SU-DHL-6 (cell line): ENCODE measurements at regions not wholly inside any gene's neighbourhood (a gene's known extent, or its start where the extent isn't known, plus 50 kb on each side); places are given as distances from the start of the nearest gene placed in this dataset.

Experiments
- H2AFZ ChIP-seq: fragments of 200-600 bp; sonication (generic); 2 replicates; pipeline ENCODE4 v1.6.1; 2014; ENCODE audit warnings: low read depth, mild to moderate bottlenecking, moderate library complexity, mixed read lengths, antibody characterized with exemption, low read length; ENCODE audit not compliant: severe bottlenecking
- H3F3A ChIP-seq: fragments of 200-600 bp; shearing (Covaris generic); 2 replicates; pipeline ENCODE4 v1.6.0; 2016; ENCODE audit warnings: antibody characterized with exemption, mild to moderate bottlenecking; ENCODE audit not compliant: insufficient read depth
- H3K27ac ChIP-seq: fragments of 200-600 bp; sonication (generic); 2 replicates; pipeline ENCODE4 v1.5.1; 2016; ENCODE audit warnings: low read depth, mild to moderate bottlenecking, low read length, moderate library complexity, mixed read lengths
- H3K27me3 ChIP-seq: fragments of 200-600 bp; sonication (generic), shearing (Covaris generic); 2 replicates; pipeline ENCODE4 v1.6.0; 2014; ENCODE audit warnings: mild to moderate bottlenecking, low read length
- H3K36me3 ChIP-seq: fragments of 200-600 bp; sonication (generic); 2 replicates; pipeline ENCODE4 v1.6.1; 2014; ENCODE audit warnings: mild to moderate bottlenecking, low read length, mixed read lengths
- H3K4me2 ChIP-seq: fragments of 300-600, 200-600 bp; shearing (Covaris generic), sonication (generic); 2 replicates; pipeline ENCODE4 v1.6.0; 2014; ENCODE audit warnings: low read length, low read depth, mild to moderate bottlenecking; ENCODE audit not compliant: poor library complexity, severe bottlenecking
- H3K4me3 ChIP-seq: fragments of 200-600 bp; sonication (generic); 2 replicates; pipeline ENCODE4 v1.5.1; 2014; ENCODE audit warnings: antibody characterized with exemption, low read length, mild to moderate bottlenecking, mixed read lengths; ENCODE audit not compliant: insufficient read depth, poor library complexity, severe bottlenecking
- H3K79me2 ChIP-seq: fragments of 200-600 bp; sonication (generic); 2 replicates; pipeline ENCODE4 v1.6.1; 2014; ENCODE audit warnings: mild to moderate bottlenecking, low read length, moderate library complexity; ENCODE audit not compliant: insufficient read depth
- H3K9ac ChIP-seq: fragments of 200-600 bp; sonication (generic); 2 replicates; pipeline ENCODE4 v1.7.0; 2014; ENCODE audit warnings: mild to moderate bottlenecking, low read length
- H3K9me2 ChIP-seq: fragments of 200-600 bp; sonication (generic); replicated peaks from 2 replicates; pipeline ENCODE4 v1.6.1; 2014; ENCODE audit warnings: low read length; ENCODE audit not compliant: insufficient read depth
- H3K9me3 ChIP-seq: fragments of 200-600 bp; sonication (generic); 2 replicates; pipeline ENCODE4 v1.6.1; 2014; ENCODE audit warnings: low read length, mixed read lengths; ENCODE audit not compliant: insufficient read depth
- H4K20me1 ChIP-seq: fragments of 200-600 bp; sonication (generic); 2 replicates; pipeline ENCODE4 v1.6.1; 2014; ENCODE audit warnings: low read depth, mild to moderate bottlenecking, antibody characterized with exemption, low read length, moderate library complexity, mixed read lengths
- CTCF ChIP-seq: fragments of 200-600 bp; sonication (generic); IDR thresholded peaks from one replicate; pipeline ENCODE4 v1.5.1; 2017; ENCODE audit warnings: antibody characterized with exemption, mild to moderate bottlenecking, low read length, moderate library complexity; ENCODE audit not compliant: insufficient read depth, poor library complexity, severe bottlenecking
- EZH2phosphoT487 ChIP-seq: fragments of 200-600 bp; sonication (generic), shearing (Covaris generic); conservative IDR thresholded peaks from 2 replicates; pipeline ENCODE4 v1.6.1; 2018; ENCODE audit warnings: mild to moderate bottlenecking, antibody characterized with exemption, low read length, moderate library complexity, mixed read lengths

GRCh38 chr3:161598639-161599038, 102.0 kb downstream of the OTOL1 start:
- TF ChIP-seq CTCF (no peak), EZH2phosphoT487 (no peak)
- no peaks in the 10 kb centered on the region for H3K9me2 ChIP-seq
- H3K4me2 ChIP-seq: no peak overlapping the region
- H3K4me3 ChIP-seq: no peak overlapping the region
- H3K79me2 ChIP-seq: no peaks in the 10 kb centered on the region
- no peak overlapping the region for H3K9ac ChIP-seq
- H3F3A ChIP-seq: no peaks in the 10 kb centered on the region
- H4K20me1 ChIP-seq: no peaks in the 10 kb centered on the region
- H3K27ac ChIP-seq: no peak overlapping the region
- H3K36me3 ChIP-seq: no peaks in the 10 kb centered on the region
- no peak overlapping the region for H2AFZ ChIP-seq
- H3K9me3 ChIP-seq: no peaks in the 10 kb centered on the region
- no peaks in the 10 kb centered on the region for H3K27me3 ChIP-seq

- Histone ChIP-seq H3K27ac (no peak overlapping the region), H3K9ac (no peak overlapping the region), H3K9me2 (no peaks in the 10 kb centered on the region), H3K9me3 (no peaks in the 10 kb centered on the region), H3K36me3 (no peaks in the 10 kb centered on the region), H3K4me2 (no peak overlapping the region), H3K27me3 (no peaks in the 10 kb centered on the region), H4K20me1 (no peaks in the 10 kb centered on the region), H3K79me2 (no peaks in the 10 kb centered on the region), H3F3A (no peaks in the 10 kb centered on the region), H2AFZ (no peak overlapping the region), H3K4me3 (no peak overlapping the region)
- TF ChIP-seq EZH2phosphoT487 (no peak), CTCF (no peak)
Observed at GRCh38 chr3:161599697-161600096, 103.1 kb downstream of the OTOL1 start.

- TF ChIP-seq CTCF: no peak
- TF ChIP-seq EZH2phosphoT487: no peak
- no peaks in the 10 kb centered on the region for H3F3A ChIP-seq
- no peak overlapping the region for H3K27ac ChIP-seq
- H3K4me2 ChIP-seq: no peak overlapping the region
- no peaks in the 10 kb centered on the region for H3K79me2 ChIP-seq
- H3K27me3 ChIP-seq: no peaks in the 10 kb centered on the region
- no peaks in the 10 kb centered on the region for H4K20me1 ChIP-seq
- no peaks in the 10 kb centered on the region for H3K9me3 ChIP-seq
- no peak overlapping the region for H3K9ac ChIP-seq
- no peaks in the 10 kb centered on the region for H3K9me2 ChIP-seq
- no peak overlapping the region for H3K4me3 ChIP-seq
- no peaks in the 10 kb centered on the region for H3K36me3 ChIP-seq
- H2AFZ ChIP-seq: no peak overlapping the region
Observed at GRCh38 chr3:161600173-161600572, 103.6 kb downstream of the OTOL1 start.

- H3K9ac ChIP-seq: no peak overlapping the region
- H3K79me2 ChIP-seq: no peaks in the 10 kb centered on the region
- no peak overlapping the region for H3K4me2 ChIP-seq
- H3K27me3 ChIP-seq: no peaks in the 10 kb centered on the region
- no peaks in the 10 kb centered on the region for H4K20me1 ChIP-seq
- H3K9me2 ChIP-seq: no peaks in the 10 kb centered on the region
- no peaks in the 10 kb centered on the region for H3F3A ChIP-seq
- TF ChIP-seq EZH2phosphoT487 (no peak), CTCF (no peak)
- no peaks in the 10 kb centered on the region for H3K36me3 ChIP-seq
- H3K27ac ChIP-seq: no peak overlapping the region
- no peaks in the 10 kb centered on the region for H3K9me3 ChIP-seq
- no peak overlapping the region for H3K4me3 ChIP-seq
- no peak overlapping the region for H2AFZ ChIP-seq
Observed at GRCh38 chr3:161602475-161602874, 105.9 kb downstream of the OTOL1 start.
